GM06990 (cell line): ENCODE measurements at regions not wholly inside any gene's neighbourhood (a gene's known extent, or its start where the extent isn't known, plus 50 kb on each side); places are given as distances from the start of the nearest gene placed in this dataset.

Source experiments
- DNase-seq: peaks from one replicate; pipeline ENCODE4 v3.0.0-alpha.2; 2011; ENCODE audit not compliant: insufficient read length; ENCODE audit errors: extremely low read depth
- H3K27me3 ChIP-seq: replicated peaks from 2 replicates; pipeline ENCODE4 v1.6.0; 2011; ENCODE audit warnings: low read length; ENCODE audit not compliant: control insufficient read depth, insufficient read depth
- H3K36me3 ChIP-seq: 2 replicates; pipeline ENCODE4 v1.5.1; 2011; ENCODE audit warnings: low read length; ENCODE audit not compliant: control insufficient read depth, insufficient read depth
- H3K4me3 ChIP-seq: replicated peaks from 2 replicates; pipeline ENCODE4 v1.5.1; 2011; ENCODE audit warnings: low read depth, mild to moderate bottlenecking, control low read depth, low read length
- CTCF ChIP-seq: IDR thresholded peaks from 2 replicates; pipeline ENCODE4 v1.5.1; 2011; ENCODE audit warnings: low read length, control low read depth, mild to moderate bottlenecking, inconsistent platforms; ENCODE audit not compliant: insufficient read depth, poor library complexity, severe bottlenecking

- no peak for DNase-seq
- H3K4me3 ChIP-seq: no peak overlapping the region
- TF ChIP-seq CTCF: no peak
- H3K36me3 ChIP-seq: no peaks in the 10 kb centered on the region
- H3K27me3 ChIP-seq: no peaks in the 10 kb centered on the region
Observed at GRCh38 chr5:145479271-145479670, 355.9 kb downstream of the PRELID2 start.

GRCh38 chr5:145478651-145479050, 356.5 kb downstream of the PRELID2 start:
- H3K36me3 ChIP-seq: no peaks in the 10 kb centered on the region
- no peak for DNase-seq
- H3K27me3 ChIP-seq: no peaks in the 10 kb centered on the region
- H3K4me3 ChIP-seq: no peak overlapping the region
- no peak for TF ChIP-seq CTCF

- Histone ChIP-seq H3K4me3 (no peak overlapping the region), H3K27me3 (no peaks in the 10 kb centered on the region), H3K36me3 (no peaks in the 10 kb centered on the region)
- no peak for DNase-seq
- no peak for TF ChIP-seq CTCF
Observed at GRCh38 chr5:145473042-145473642, 362.0 kb downstream of the PRELID2 start.

GRCh38 chr5:145471831-145472612, 363.1 kb downstream of the PRELID2 start:
- H3K36me3 ChIP-seq: no peaks in the 10 kb centered on the region
- H3K27me3 ChIP-seq: no peaks in the 10 kb centered on the region
- no peak for DNase-seq
- no peak for TF ChIP-seq CTCF
- H3K4me3 ChIP-seq: no peak overlapping the region

GRCh38 chr5:145471026-145471425, 364.1 kb downstream of the PRELID2 start:
- TF ChIP-seq CTCF: no peak
- H3K27me3 ChIP-seq: no peaks in the 10 kb centered on the region
- no peak for DNase-seq

More at GRCh38 chr5:145471026-145471425, 364.1 kb downstream of the PRELID2 start:
- no peak overlapping the region for H3K4me3 ChIP-seq
- no peaks in the 10 kb centered on the region for H3K36me3 ChIP-seq
